COLO829 (cell line): ENCODE measurements at regions not wholly inside any gene's neighbourhood (a gene's known extent, or its start where the extent isn't known, plus 50 kb on each side); places are given as distances from the start of the nearest gene placed in this dataset.
"Not testable (repeated sequence)": the region's sequence is repeated elsewhere in the genome, so short reads cannot be mapped to it uniquely, and the experiment has no call there.

ENCODE experiments used
- DNase-seq: peaks from one replicate; pipeline ENCODE4 v3.0.0; 2012; ENCODE audit warnings: low spot score

GRCh38 chr13:54267253-54267668 lies 1238.6 kb downstream of the OLFM4 start:
- DNase-seq, result not testable (repeated sequence)

- DNase-seq, result not testable (repeated sequence)
Measured at GRCh38 chr13:54268013-54268695, 1239.5 kb downstream of the OLFM4 start.

GRCh38 chr13:54287062-54287764 lies 1258.6 kb downstream of the OLFM4 start:
- DNase-seq, result no peak

- no peak for DNase-seq
Measured at GRCh38 chr13:54301085-54301484, 1272.5 kb downstream of the OLFM4 start.

GRCh38 chr13:54305377-54305776 lies 1276.8 kb downstream of the OLFM4 start:
- no peak for DNase-seq

- DNase-seq, result no peak
Measured at GRCh38 chr13:54312885-54313284, 1284.3 kb downstream of the OLFM4 start.

- no peak for DNase-seq
Measured at GRCh38 chr13:54317722-54318121, 1289.1 kb downstream of the OLFM4 start.

GRCh38 chr13:54337540-54337939 lies 1308.9 kb downstream of the OLFM4 start:
- DNase-seq, result no peak

- DNase-seq, result no peak
Measured at GRCh38 chr13:54347531-54347930, 1318.9 kb downstream of the OLFM4 start.

- no peak for DNase-seq
Measured at GRCh38 chr13:54356209-54356608, 1327.6 kb downstream of the OLFM4 start.

- DNase-seq, result no peak
Measured at GRCh38 chr13:54356849-54357248, 1328.2 kb downstream of the OLFM4 start.

GRCh38 chr13:54357284-54357933 lies 1328.8 kb downstream of the OLFM4 start:
- DNase-seq, result no peak

GRCh38 chr13:54361460-54361859 lies 1332.8 kb downstream of the OLFM4 start:
- no peak for DNase-seq

GRCh38 chr13:54366728-54367127 lies 1338.1 kb downstream of the OLFM4 start:
- DNase-seq, result no peak

GRCh38 chr13:54367639-54368271 lies 1339.1 kb downstream of the OLFM4 start:
- DNase-seq, result no peak

- no peak for DNase-seq
Measured at GRCh38 chr13:54368387-54368786, 1339.8 kb downstream of the OLFM4 start.

- no peak for DNase-seq
Measured at GRCh38 chr13:54373211-54373610, 1344.6 kb downstream of the OLFM4 start.

GRCh38 chr13:54379461-54379860 lies 1350.8 kb downstream of the OLFM4 start:
- DNase-seq, result no peak

- no peak for DNase-seq
Measured at GRCh38 chr13:54383604-54384003, 1355.0 kb downstream of the OLFM4 start.

GRCh38 chr13:54387625-54388024 lies 1359.0 kb downstream of the OLFM4 start:
- DNase-seq, result no peak

GRCh38 chr13:54390841-54391240 lies 1362.2 kb downstream of the OLFM4 start:
- DNase-seq, result no peak

GRCh38 chr13:54394085-54394700 lies 1365.6 kb downstream of the OLFM4 start:
- DNase-seq, result no peak
